Fibroblast of mammary gland (primary cell): ENCODE measurements at regions not wholly inside any gene's neighbourhood (a gene's known extent, or its start where the extent isn't known, plus 50 kb on each side); places are given as distances from the start of the nearest gene placed in this dataset.

ENCODE experiments used
- DNase-seq: peaks from one replicate; pipeline ENCODE4 v3.0.0-alpha.2; 2010; ENCODE audit warnings: low read depth
- H3K4me3 ChIP-seq: 2 replicates; pipeline ENCODE4 v1.5.1; 2011; ENCODE audit warnings: low read depth, mild to moderate bottlenecking, low read length, moderate library complexity; ENCODE audit not compliant: control insufficient read depth
- CTCF ChIP-seq: conservative IDR thresholded peaks from 2 replicates; pipeline ENCODE4 v1.5.1; 2011; ENCODE audit warnings: low read depth, low read length, inconsistent platforms; ENCODE audit not compliant: control insufficient read depth, insufficient read depth

GRCh38 chr4:60313611-60314178, 886.4 kb upstream of the ADGRL3 start:
- peak; percentile 21 for DNase-seq
- TF ChIP-seq CTCF = no peak

GRCh38 chr4:60314416-60314815, 885.7 kb upstream of the ADGRL3 start:
- H3K4me3 ChIP-seq = no peak overlapping the region
- DNase-seq = peak; percentile 0
- TF ChIP-seq CTCF = no peak

More at GRCh38 chr4:60313611-60314178, 886.4 kb upstream of the ADGRL3 start:
- no peak overlapping the region for H3K4me3 ChIP-seq

- DNase-seq = no peak
- no peak overlapping the region for H3K4me3 ChIP-seq
- no peak for TF ChIP-seq CTCF
These were observed 884.5 kb upstream of the ADGRL3 start for GRCh38 chr4:60315586-60315985.

GRCh38 chr4:60326735-60327134, 873.4 kb upstream of the ADGRL3 start:
- DNase-seq = no peak
- TF ChIP-seq CTCF = no peak
- no peak overlapping the region for H3K4me3 ChIP-seq

- TF ChIP-seq CTCF = no peak
- DNase-seq = no peak
- no peak overlapping the region for H3K4me3 ChIP-seq
These were observed 872.5 kb upstream of the ADGRL3 start for GRCh38 chr4:60327651-60328050.

GRCh38 chr4:60344908-60345307, 855.2 kb upstream of the ADGRL3 start:
- TF ChIP-seq CTCF = no peak
- no peak overlapping the region for H3K4me3 ChIP-seq
- DNase-seq = no peak

- DNase-seq = no peak
- H3K4me3 ChIP-seq = no peak overlapping the region
- no peak for TF ChIP-seq CTCF
These were observed 854.7 kb upstream of the ADGRL3 start for GRCh38 chr4:60345392-60345791.
